ENCODE measurements at regions not wholly inside any gene's neighbourhood (a gene's known extent, or its start where the extent isn't known, plus 50 kb on each side); places are given as distances from the start of the nearest gene placed in this dataset.

GRCh38 chr5:13322769-13323168, 621.7 kb downstream of the DNAH5 start:
- no peak for TF ChIP-seq CTCF (IDR thresholded peaks at IDR 0.05 in 8 of 11, conservative IDR thresholded peaks at IDR 0.05 in 3 of 11)
- no peak for TF ChIP-seq POLR2A (IDR thresholded peaks at IDR 0.05)
